Loucy (cell line): ENCODE measurements at regions not wholly inside any gene's neighbourhood (a gene's known extent, or its start where the extent isn't known, plus 50 kb on each side); places are given as distances from the start of the nearest gene placed in this dataset.

Experiments used
- H2AFZ ChIP-seq: fragments of 200-600 bp; sonication (generic); 2 replicates; pipeline ENCODE4 v1.6.0; 2016; ENCODE audit warnings: antibody characterized with exemption, mild to moderate bottlenecking, low read length, moderate library complexity
- H3F3A ChIP-seq: fragments of 200-600 bp; 2 replicates; pipeline ENCODE4 v1.6.0; 2016; ENCODE audit warnings: antibody characterized with exemption, low read depth, mild to moderate bottlenecking
- H3K27me3 ChIP-seq: fragments of 200-600 bp; sonication (generic); 2 replicates; pipeline ENCODE4 v1.6.1; 2014; ENCODE audit warnings: low read length, mild to moderate bottlenecking; ENCODE audit not compliant: insufficient read depth, poor library complexity, severe bottlenecking
- H3K36me3 ChIP-seq: fragments of 200-600 bp; sonication (generic); 2 replicates; pipeline ENCODE4 v1.6.1; 2016; ENCODE audit warnings: low read length; ENCODE audit not compliant: insufficient read depth
- H3K4me1 ChIP-seq: fragments of 200-600 bp; sonication (generic); 2 replicates; pipeline ENCODE4 v1.5.1; 2014; ENCODE audit warnings: low read length, mild to moderate bottlenecking; ENCODE audit not compliant: insufficient read depth, poor library complexity, severe bottlenecking
- H3K4me2 ChIP-seq: fragments of 200-600 bp; sonication (generic); 2 replicates; pipeline ENCODE4 v1.6.0; 2014; ENCODE audit warnings: antibody characterized with exemption, low read length, low read depth, mild to moderate bottlenecking; ENCODE audit not compliant: poor library complexity, severe bottlenecking
- H3K4me3 ChIP-seq: fragments of 200-600 bp; sonication (generic); 2 replicates; pipeline ENCODE4 v1.5.1; 2014; ENCODE audit warnings: low read length, mild to moderate bottlenecking, mixed read lengths; ENCODE audit not compliant: poor library complexity, severe bottlenecking
- H3K79me2 ChIP-seq: fragments of 200-600 bp; sonication (generic); 2 replicates; pipeline ENCODE4 v1.6.1; 2014; ENCODE audit warnings: low read length; ENCODE audit not compliant: insufficient read depth
- H3K9ac ChIP-seq: fragments of 200-600 bp; sonication (generic); 2 replicates; pipeline ENCODE4 v1.6.0; 2014; ENCODE audit warnings: mild to moderate bottlenecking, low read depth, low read length, moderate library complexity; ENCODE audit not compliant: poor library complexity, severe bottlenecking
- H3K9me2 ChIP-seq: fragments of 200-600 bp; sonication (generic); replicated peaks from 2 replicates; pipeline ENCODE4 v1.6.1; 2016; ENCODE audit warnings: low read depth, low read length, mixed read lengths
- H3K9me3 ChIP-seq: fragments of 200-600 bp; sonication (generic); 2 replicates; pipeline ENCODE4 v1.6.1; 2014; ENCODE audit warnings: mild to moderate bottlenecking, antibody characterized with exemption, low read length, low read depth; ENCODE audit not compliant: insufficient read depth
- H4K20me1 ChIP-seq: fragments of 200-600 bp; sonication (generic); 2 replicates; pipeline ENCODE4 v1.6.0; 2014; ENCODE audit warnings: antibody characterized with exemption, low read length, mild to moderate bottlenecking; ENCODE audit not compliant: insufficient read depth, poor library complexity, severe bottlenecking
- CTCF ChIP-seq: fragments of 200-600 bp; sonication (generic); conservative IDR thresholded peaks from 2 replicates; pipeline ENCODE4 v1.5.1; 2014; ENCODE audit warnings: mild to moderate bottlenecking, antibody characterized with exemption, low read length
- EZH2phosphoT487 ChIP-seq: fragments of 200-600 bp; IDR thresholded peaks from 2 replicates; pipeline ENCODE4 v1.6.1; 2018; ENCODE audit warnings: antibody characterized with exemption, mild to moderate bottlenecking, moderate library complexity, borderline replicate concordance

GRCh38 chr11:91625495-91625894, 599.1 kb upstream of the FAT3 start:
- H3K4me1 ChIP-seq = peaks cover 7% of the 10 kb centered on the region
- H3K4me3 ChIP-seq = peak overlapping the region; percentile 4
- H2AFZ ChIP-seq = peak overlapping the region; percentile 85
- H3K79me2 ChIP-seq = no peaks in the 10 kb centered on the region
- no peak for TF ChIP-seq EZH2phosphoT487
- no peak for TF ChIP-seq CTCF
- no peaks in the 10 kb centered on the region for H3K9me3 ChIP-seq
- H3K36me3 ChIP-seq = no peaks in the 10 kb centered on the region
- no peaks in the 10 kb centered on the region for H3K27me3 ChIP-seq
- H3K9me2 ChIP-seq = no peaks in the 10 kb centered on the region
- H3F3A ChIP-seq = no peaks in the 10 kb centered on the region
- H4K20me1 ChIP-seq = no peaks in the 10 kb centered on the region
- no peak overlapping the region for H3K9ac ChIP-seq
- H3K4me2 ChIP-seq = peak overlapping the region; percentile 41

GRCh38 chr11:91624021-91624420, 600.6 kb upstream of the FAT3 start:
- no peaks in the 10 kb centered on the region for H3K79me2 ChIP-seq
- no peak for TF ChIP-seq EZH2phosphoT487
- no peak for TF ChIP-seq CTCF
- H3F3A ChIP-seq = no peaks in the 10 kb centered on the region
- H3K9me2 ChIP-seq = no peaks in the 10 kb centered on the region
- H3K36me3 ChIP-seq = no peaks in the 10 kb centered on the region
- H3K9me3 ChIP-seq = no peaks in the 10 kb centered on the region
- H3K4me2 ChIP-seq = no peak overlapping the region
- H3K4me1 ChIP-seq = peaks cover 7% of the 10 kb centered on the region
- H3K27me3 ChIP-seq = no peaks in the 10 kb centered on the region
- H2AFZ ChIP-seq = no peak overlapping the region
- H3K9ac ChIP-seq = no peak overlapping the region
- H3K4me3 ChIP-seq = no peak overlapping the region
- no peaks in the 10 kb centered on the region for H4K20me1 ChIP-seq

- Histone ChIP-seq H4K20me1 (no peaks in the 10 kb centered on the region), H3K27me3 (no peaks in the 10 kb centered on the region), H3K4me1 (no peaks in the 10 kb centered on the region), H3K9ac (no peak overlapping the region), H3K9me2 (no peaks in the 10 kb centered on the region), H3F3A (no peaks in the 10 kb centered on the region), H3K4me3 (no peak overlapping the region), H2AFZ (no peak overlapping the region), H3K79me2 (no peaks in the 10 kb centered on the region), H3K4me2 (no peak overlapping the region), H3K9me3 (no peaks in the 10 kb centered on the region), H3K36me3 (no peaks in the 10 kb centered on the region)
- TF ChIP-seq EZH2phosphoT487 = no peak
- TF ChIP-seq CTCF = no peak
These were observed 615.9 kb upstream of the FAT3 start for GRCh38 chr11:91608677-91609076.
